Endothelial cell of umbilical vein (primary cell): ENCODE measurements at regions not wholly inside any gene's neighbourhood (a gene's known extent, or its start where the extent isn't known, plus 50 kb on each side); places are given as distances from the start of the nearest gene placed in this dataset.

ENCODE experiments used
- BruUV-seq: library from RNA; stranded (reverse); fragments of 400-500 nt; replicated peaks from 2 replicates; lab custom pipeline; 2021; lab: Mats Ljungman, UMichigan
- CTCF ChIA-PET: fragments of 300-600, 350-600 bp; sonication (Branson Sonifier 250); formaldehyde crosslinking; loops from one replicate; lab custom pipeline; 2021; ENCODE audit warnings: antibody characterized with exemption, inconsistent platforms; lab: Charles Lee
- POLR2A ChIA-PET: fragments of 300-600, 350-600 bp; sonication (Branson Sonifier 250); formaldehyde crosslinking; loops from one replicate; lab custom pipeline; 2021; ENCODE audit warnings: antibody characterized with exemption, inconsistent platforms; lab: Charles Lee
- DNase-seq: peaks from one replicate; pipeline ENCODE4 v3.0.0-alpha.2; 2011; ENCODE audit warnings: low read depth, low spot score
- FAIRE-seq: peaks from 2 replicates; lab custom pipeline; 2011; peaks lifted over from hg19 to GRCh38; lab: Jason Lieb, UNC
- H2AFZ ChIP-seq: 2 replicates; pipeline ENCODE4 v1.6.0; 2012; ENCODE audit warnings: low read depth, low read length, control low read depth, inconsistent platforms
- H3K27ac ChIP-seq: 2 replicates; pipeline ENCODE4 v1.5.1; 2011; ENCODE audit warnings: low read depth, mild to moderate bottlenecking, control low read depth, low read length, moderate library complexity; ENCODE audit not compliant: insufficient read depth
- H3K27me3 ChIP-seq, 2 experiments: 2 replicates each; pipeline versions ENCODE4 v1.6.0 to v1.6.1; 2011; ENCODE audit warnings: low read length in 2 of 2, mixed read lengths in 1 of 2; ENCODE audit not compliant: control insufficient read depth in 2 of 2, insufficient read depth in 2 of 2
- H3K36me3 ChIP-seq, 2 experiments: 2 replicates in 1 of 2; 3 replicates in 1 of 2; pipeline ENCODE4 v1.5.1; 2011; ENCODE audit warnings: low read length in 2 of 2, mild to moderate bottlenecking in 1 of 2, moderate library complexity in 1 of 2; ENCODE audit not compliant: control insufficient read depth in 2 of 2, insufficient read depth in 2 of 2; ENCODE audit errors: extremely low read depth in 1 of 2
- H3K4me1 ChIP-seq: 3 replicates; pipeline ENCODE4 v1.5.1; 2011; ENCODE audit warnings: mild to moderate bottlenecking, low read length; ENCODE audit not compliant: control insufficient read depth, insufficient read depth; ENCODE audit errors: extremely low read depth
- H3K4me2 ChIP-seq: 2 replicates; pipeline ENCODE4 v1.6.1; 2011; ENCODE audit warnings: low read length, control low read depth, mixed read lengths; ENCODE audit not compliant: insufficient read depth
- H3K4me3 ChIP-seq, 3 experiments: fragments of 200-600 bp in 1 of 3; sonication (generic), shearing (Covaris generic) in 1 of 3; replicated peaks in 1 of 3; 2 replicates each; pipeline ENCODE4 v1.5.1; 2011 to 2016; ENCODE audit warnings: control low read depth in 3 of 3, low read length in 3 of 3, mild to moderate bottlenecking in 2 of 3, inconsistent platforms in 1 of 3, low read depth in 1 of 3, moderate library complexity in 1 of 3; ENCODE audit not compliant: insufficient read depth in 1 of 3
- H3K79me2 ChIP-seq: 2 replicates; pipeline ENCODE4 v1.6.0; 2012; ENCODE audit warnings: low read length, inconsistent platforms; ENCODE audit not compliant: control insufficient read depth, insufficient read depth
- H3K9ac ChIP-seq: replicated peaks from 2 replicates; pipeline ENCODE3; 2011; ENCODE audit warnings: low read length, control low read depth; ENCODE audit not compliant: insufficient read depth; ENCODE audit errors: extremely low read depth
- H3K9me1 ChIP-seq: replicated peaks from 3 replicates; pipeline ENCODE4 v1.6.0; 2011; ENCODE audit warnings: mild to moderate bottlenecking, low read length; ENCODE audit not compliant: control insufficient read depth, insufficient read depth; ENCODE audit errors: extremely low read depth
- H3K9me3 ChIP-seq: replicated peaks from 2 replicates; pipeline ENCODE4 v1.5.1; 2012; ENCODE audit warnings: low read length, inconsistent platforms; ENCODE audit not compliant: control insufficient read depth, insufficient read depth
- H4K20me1 ChIP-seq: replicated peaks from 2 replicates; pipeline ENCODE3; 2011; ENCODE audit warnings: mild to moderate bottlenecking, low read length; ENCODE audit not compliant: control insufficient read depth, insufficient read depth; ENCODE audit errors: extremely low read depth
- CTCF ChIP-seq, 2 donors: IDR thresholded peaks; 1 replicate in 1 of 2; 2 replicates in 1 of 2; pipeline ENCODE4 v1.5.1; 2011; ENCODE audit warnings: low read length in 2 of 2, mild to moderate bottlenecking in 2 of 2, moderate library complexity in 2 of 2, control low read depth in 1 of 2, inconsistent platforms in 1 of 2, low read depth in 1 of 2; ENCODE audit not compliant: insufficient read depth in 1 of 2; ENCODE audit errors: extremely low read depth in 1 of 2
- EZH2 ChIP-seq: IDR thresholded peaks from 2 replicates; pipeline ENCODE4 v1.6.1; 2012; ENCODE audit warnings: borderline replicate concordance, low read depth, mild to moderate bottlenecking, moderate library complexity, low read length, inconsistent platforms; ENCODE audit not compliant: severe bottlenecking
- GATA2 ChIP-seq: IDR thresholded peaks from 2 replicates; pipeline ENCODE4 v1.7.0; 2011; ENCODE audit warnings: low read depth, mild to moderate bottlenecking, moderate library complexity, mixed read lengths, low read length; ENCODE audit not compliant: insufficient read length, insufficient read depth
- JUN ChIP-seq: IDR thresholded peaks from 2 replicates; pipeline ENCODE4 v1.6.1; 2011; ENCODE audit warnings: borderline replicate concordance, low read depth; ENCODE audit not compliant: insufficient read length, insufficient read depth
- MYC ChIP-seq: IDR thresholded peaks from one replicate; pipeline ENCODE4 v1.6.1; 2011; ENCODE audit warnings: mild to moderate bottlenecking, low read depth, low read length
- POLR2AphosphoS5 ChIP-seq: IDR thresholded peaks from 2 replicates; pipeline ENCODE4 v1.6.1; 2012; ENCODE audit warnings: low read depth, mild to moderate bottlenecking, control low read depth, low read length, moderate library complexity; ENCODE audit not compliant: insufficient read depth
- dilution Hi-C: fragments of 300-500 bp; cut with MboI; formaldehyde crosslinking; loops from one replicate; pipeline ENCODE4 v1.15.0; 2019; ENCODE audit warnings: low sequenced_read_pairs; ENCODE audit not compliant: extremely low pct_ligation_motif_present
- intact Hi-C: fragments of 100-400 bp; cut with micrococcal nuclease; formaldehyde crosslinking; loops from one replicate; pipeline ENCODE4 v1.10.0; 2022
- TF ChIP-seq, protein P1 (sequence below): IDR thresholded peaks from 2 replicates; pipeline ENCODE4 v1.6.1; 2011; ENCODE audit not compliant: insufficient read depth, insufficient read length

DNA sequence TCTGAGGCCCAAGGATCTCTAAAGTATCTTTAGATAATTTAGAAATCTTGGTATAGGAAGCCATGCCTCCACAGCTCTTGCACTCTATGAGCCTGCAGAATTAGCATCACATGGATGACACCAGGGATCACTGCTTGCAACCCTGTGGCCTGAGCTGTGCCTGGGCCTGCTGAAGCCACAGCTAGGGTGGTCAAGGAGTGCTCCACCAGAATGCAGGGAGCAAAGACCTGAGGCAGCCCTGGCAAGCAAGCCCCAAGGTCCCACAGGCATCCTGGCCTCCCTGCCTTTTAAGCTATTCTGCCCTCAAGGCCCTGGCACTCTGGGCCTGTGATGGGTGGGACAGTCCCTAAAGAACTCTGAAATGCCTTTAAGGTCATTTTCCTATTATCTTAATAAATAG is 105.2 kb upstream of the NALF2 start:
- no peaks in the 10 kb centered on the region for H3K36me3 ChIP-seq
- no TSS peak for BruUV-seq
- H3K4me1 ChIP-seq: no peaks in the 10 kb centered on the region
- H4K20me1 ChIP-seq: no peaks in the 10 kb centered on the region
- H3K9me1 ChIP-seq: no peaks in the 10 kb centered on the region
- dilution Hi-C loops (no loop called here), intact Hi-C loops (no loop called here)
- H3K9me3 ChIP-seq: no peaks in the 10 kb centered on the region
- TF ChIP-seq EZH2: no peak
- no peak for TF ChIP-seq MYC
- TF ChIP-seq, protein P1, sequence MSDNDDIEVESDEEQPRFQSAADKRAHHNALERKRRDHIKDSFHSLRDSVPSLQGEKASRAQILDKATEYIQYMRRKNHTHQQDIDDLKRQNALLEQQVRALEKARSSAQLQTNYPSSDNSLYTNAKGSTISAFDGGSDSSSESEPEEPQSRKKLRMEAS: no peak
- TF ChIP-seq JUN: no peak
- H3K4me3 ChIP-seq: no peak overlapping the region
- H3K4me2 ChIP-seq: no peak overlapping the region
- H3K79me2 ChIP-seq: no peaks in the 10 kb centered on the region
- no peaks in the 10 kb centered on the region for H3K27me3 ChIP-seq
- no peak overlapping the region for H2AFZ ChIP-seq
- ChIA-PET POLR2A (no interaction called here), CTCF (no interaction called here)
- no peak overlapping the region for H3K27ac ChIP-seq
- H3K9ac ChIP-seq: no peak overlapping the region
- FAIRE-seq: no peak
- no peak for DNase-seq

DNA sequence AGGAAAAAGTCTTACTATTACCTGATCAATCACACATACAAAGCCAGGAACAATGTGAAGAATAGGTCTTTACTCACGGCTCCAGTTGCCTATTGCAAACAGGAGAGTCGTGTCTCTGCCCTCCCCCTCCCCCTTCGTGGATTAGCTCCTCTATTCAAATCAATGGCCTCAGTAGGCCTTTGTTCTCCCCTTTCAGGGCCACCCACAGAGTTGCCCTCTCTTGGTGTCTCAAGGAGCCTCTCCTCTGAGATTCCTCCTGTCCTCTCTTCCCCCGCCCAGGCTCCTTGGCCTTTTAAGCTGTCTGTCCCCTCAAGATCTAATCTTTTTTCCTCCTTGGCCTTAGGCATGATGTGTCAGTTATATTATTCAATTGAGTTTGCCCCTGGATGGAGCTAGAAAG is 107.2 kb upstream of the NALF2 start:
- Histone ChIP-seq H3K9ac (no peak overlapping the region), H4K20me1 (no peaks in the 10 kb centered on the region), H3K9me1 (no peaks in the 10 kb centered on the region), H3K27ac (no peak overlapping the region), H3K4me3 (no peak overlapping the region), H2AFZ (no peak overlapping the region), H3K4me1 (no peaks in the 10 kb centered on the region), H3K36me3 (no peaks in the 10 kb centered on the region), H3K9me3 (no peaks in the 10 kb centered on the region), H3K79me2 (no peaks in the 10 kb centered on the region), H3K27me3 (no peaks in the 10 kb centered on the region), H3K4me2 (no peak overlapping the region)
- ChIA-PET POLR2A (no interaction called here), CTCF (no interaction called here)
- no TSS peak for BruUV-seq
- TF ChIP-seq GATA2: no peak
- TF ChIP-seq POLR2AphosphoS5: no peak
- no peak for TF ChIP-seq CTCF (IDR thresholded peaks at IDR 0.05; ENCODE audit: extremely low read depth in 1 of 2, insufficient read depth in 1 of 2, low read depth in 1 of 2, low read length in 2 of 2)
- no peak for TF ChIP-seq JUN
- TF ChIP-seq, protein P1: no peak
- TF ChIP-seq EZH2: no peak
- no peak for TF ChIP-seq MYC
- intact Hi-C loops: no loop called here
- no peak for DNase-seq
- dilution Hi-C loops: no loop called here
- FAIRE-seq: no peak
